ENCODE measurements at regions not wholly inside any gene's neighbourhood (a gene's known extent, or its start where the extent isn't known, plus 50 kb on each side); places are given as distances from the start of the nearest gene placed in this dataset.

DNA sequence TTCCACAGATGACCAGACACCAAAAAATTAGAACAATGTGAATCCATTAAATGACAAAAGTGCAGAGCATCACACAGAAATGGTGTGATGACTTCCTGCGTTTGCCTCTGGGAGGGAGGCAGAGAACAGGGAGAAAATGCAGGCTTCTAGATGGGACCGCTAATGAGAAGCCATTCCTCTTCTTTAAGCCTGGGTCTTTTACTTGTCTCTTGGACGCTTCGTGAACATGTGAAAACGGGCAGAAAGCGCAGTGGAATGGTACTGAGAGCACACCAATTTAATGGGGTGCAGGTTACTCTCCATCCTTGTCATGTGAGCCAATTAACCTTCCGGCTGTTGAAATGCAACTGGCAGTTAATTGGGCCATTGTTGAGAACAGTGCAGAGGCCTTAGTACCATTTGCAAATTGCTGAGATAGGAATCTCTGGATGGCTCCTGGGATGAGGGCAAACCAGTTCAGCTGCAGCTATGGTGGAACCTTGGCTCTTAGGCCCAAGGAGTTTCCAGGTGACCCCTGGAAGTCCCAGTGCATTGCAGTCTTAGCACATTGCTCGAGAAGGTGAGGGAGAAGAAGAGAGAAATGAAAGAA is 210.4 kb upstream of the CXCR4 start:
- TF ChIP-seq, protein P1, sequence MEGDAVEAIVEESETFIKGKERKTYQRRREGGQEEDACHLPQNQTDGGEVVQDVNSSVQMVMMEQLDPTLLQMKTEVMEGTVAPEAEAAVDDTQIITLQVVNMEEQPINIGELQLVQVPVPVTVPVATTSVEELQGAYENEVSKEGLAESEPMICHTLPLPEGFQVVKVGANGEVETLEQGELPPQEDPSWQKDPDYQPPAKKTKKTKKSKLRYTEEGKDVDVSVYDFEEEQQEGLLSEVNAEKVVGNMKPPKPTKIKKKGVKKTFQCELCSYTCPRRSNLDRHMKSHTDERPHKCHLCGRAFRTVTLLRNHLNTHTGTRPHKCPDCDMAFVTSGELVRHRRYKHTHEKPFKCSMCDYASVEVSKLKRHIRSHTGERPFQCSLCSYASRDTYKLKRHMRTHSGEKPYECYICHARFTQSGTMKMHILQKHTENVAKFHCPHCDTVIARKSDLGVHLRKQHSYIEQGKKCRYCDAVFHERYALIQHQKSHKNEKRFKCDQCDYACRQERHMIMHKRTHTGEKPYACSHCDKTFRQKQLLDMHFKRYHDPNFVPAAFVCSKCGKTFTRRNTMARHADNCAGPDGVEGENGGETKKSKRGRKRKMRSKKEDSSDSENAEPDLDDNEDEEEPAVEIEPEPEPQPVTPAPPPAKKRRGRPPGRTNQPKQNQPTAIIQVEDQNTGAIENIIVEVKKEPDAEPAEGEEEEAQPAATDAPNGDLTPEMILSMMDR (IDR thresholded peaks at IDR 0.05): no peak
- TF ChIP-seq POLR2A (IDR thresholded peaks at IDR 0.05) (no peak), POLR2AphosphoS5 (IDR thresholded peaks at IDR 0.05) (no peak)

Data from breast epithelium (tissue), 3 donors.